LoVo (cell line): ENCODE measurements at regions not wholly inside any gene's neighbourhood (a gene's known extent, or its start where the extent isn't known, plus 50 kb on each side); places are given as distances from the start of the nearest gene placed in this dataset.
A peak's percentile ranks its signal among the peaks of the same experiment; 100 is the strongest.
"Not testable (repeated sequence)": the region's sequence is repeated elsewhere in the genome, so short reads cannot be mapped to it uniquely, and the experiment has no call there.

Experiments used
- DNase-seq: peaks from one replicate; pipeline ENCODE4 v3.0.0-alpha.2; 2016; ENCODE audit warnings: low spot score

DNA sequence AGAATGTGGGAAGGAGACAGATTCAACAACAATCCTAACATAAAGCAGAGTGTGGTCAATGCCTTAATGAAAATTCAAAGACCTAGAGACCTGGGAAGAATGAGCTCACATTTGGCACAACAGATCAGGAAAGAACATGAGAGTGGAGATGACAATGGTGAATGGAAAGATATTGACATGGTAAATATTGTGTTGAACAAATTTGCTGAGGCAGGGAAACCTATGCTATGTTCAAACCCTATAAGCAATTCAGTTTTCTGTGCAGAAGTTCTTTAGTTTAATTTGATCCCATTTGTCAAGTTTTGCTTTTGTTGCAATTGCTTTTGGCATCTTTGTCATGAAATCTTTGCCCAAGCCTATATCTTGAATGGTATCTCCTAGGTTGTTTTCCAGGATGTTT is 199.4 kb upstream of the LRRTM4 start:
- no peak for DNase-seq

DNA sequence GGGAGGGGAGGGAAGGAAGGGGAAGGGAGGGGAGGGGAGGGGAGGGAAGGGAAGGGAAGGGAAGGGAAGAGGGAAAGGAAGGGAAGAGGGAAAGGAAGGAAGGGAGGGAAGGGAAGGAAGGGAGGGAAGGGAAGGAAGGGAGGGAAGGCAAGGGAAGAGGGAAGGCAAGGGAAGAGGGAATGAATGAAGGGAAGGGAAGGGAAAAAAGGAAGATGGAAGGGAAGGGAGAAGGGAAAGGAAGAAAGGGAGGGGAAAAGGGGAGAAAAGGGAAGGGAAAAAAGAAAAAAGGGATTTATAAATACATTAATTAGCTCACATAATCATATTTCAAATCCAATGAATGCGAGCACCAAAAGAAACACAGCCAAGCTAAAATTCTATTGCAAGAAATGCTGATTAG is 202.9 kb upstream of the LRRTM4 start:
- no peak for DNase-seq

DNA sequence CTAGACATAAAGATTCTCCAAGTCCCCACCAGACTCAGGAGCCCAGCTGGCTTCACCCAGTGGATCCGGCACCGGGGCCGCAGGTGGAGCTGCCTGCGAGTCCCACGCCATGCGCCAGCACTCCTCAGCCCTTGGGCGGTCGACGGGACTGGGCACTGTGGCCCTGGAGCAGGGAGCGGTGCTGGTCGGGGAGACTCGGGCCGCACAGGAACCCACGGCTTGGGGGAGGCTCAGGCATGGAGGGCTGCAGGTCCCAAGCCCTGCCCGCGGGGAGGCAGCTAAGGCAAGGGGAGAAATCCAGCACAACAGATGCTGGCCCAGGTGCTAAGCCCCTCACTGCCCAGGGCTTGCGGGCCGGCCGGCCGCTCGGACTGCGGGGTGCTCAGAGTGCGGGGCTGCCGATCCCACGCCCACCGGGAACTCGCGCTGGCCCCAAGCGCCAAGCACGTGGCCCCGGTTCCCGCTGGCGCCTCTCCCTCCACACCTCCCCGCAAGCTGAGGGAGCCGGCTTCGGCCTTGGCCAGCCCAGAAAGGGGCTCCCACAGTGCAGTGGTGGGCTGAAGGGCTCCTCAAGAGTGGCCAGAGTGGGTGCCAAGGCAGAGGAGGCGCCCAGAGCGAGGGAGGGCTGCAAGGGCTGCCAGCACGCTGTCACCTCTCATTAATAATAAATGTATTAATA is 212.6 kb upstream of the LRRTM4 start:
- not testable (repeated sequence) for DNase-seq

DNA sequence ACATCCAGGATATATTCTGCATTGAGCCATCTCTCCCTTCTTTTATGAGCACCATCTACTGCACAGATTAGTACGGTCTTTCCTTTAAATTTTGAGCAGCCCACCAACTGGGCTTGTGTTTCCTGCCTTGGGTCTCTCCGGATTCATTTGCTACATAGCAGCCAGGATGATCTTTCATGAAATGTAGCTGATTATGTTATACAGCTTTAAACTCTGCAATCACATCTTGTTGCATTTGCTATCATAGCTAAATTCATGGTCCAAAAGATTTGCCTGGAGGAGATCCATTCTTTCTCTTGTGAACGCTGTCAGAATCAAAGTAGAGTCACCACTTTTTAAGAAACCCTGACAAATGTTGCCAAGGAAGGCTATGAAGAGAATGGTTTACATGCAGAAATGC is 215.1 kb upstream of the LRRTM4 start:
- DNase-seq = no peak

DNA sequence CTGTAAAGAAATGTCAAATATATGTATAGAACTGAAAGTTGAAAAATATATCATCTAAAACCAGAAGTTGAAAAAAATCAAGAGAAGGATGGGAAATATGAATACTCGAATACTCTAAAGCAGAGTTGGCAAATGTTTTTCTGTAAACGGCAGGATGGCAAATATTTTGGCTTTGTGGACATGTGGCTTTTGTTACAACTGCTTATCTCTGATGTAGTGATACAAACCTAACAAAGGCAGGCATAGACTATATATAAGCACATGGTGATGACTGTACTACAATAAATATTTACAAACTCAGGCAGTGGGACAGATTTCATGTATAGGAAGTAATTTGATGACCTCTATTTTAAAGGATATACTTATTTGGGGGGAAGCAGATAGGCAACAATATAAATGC is 224.6 kb upstream of the LRRTM4 start:
- no peak for DNase-seq

DNA sequence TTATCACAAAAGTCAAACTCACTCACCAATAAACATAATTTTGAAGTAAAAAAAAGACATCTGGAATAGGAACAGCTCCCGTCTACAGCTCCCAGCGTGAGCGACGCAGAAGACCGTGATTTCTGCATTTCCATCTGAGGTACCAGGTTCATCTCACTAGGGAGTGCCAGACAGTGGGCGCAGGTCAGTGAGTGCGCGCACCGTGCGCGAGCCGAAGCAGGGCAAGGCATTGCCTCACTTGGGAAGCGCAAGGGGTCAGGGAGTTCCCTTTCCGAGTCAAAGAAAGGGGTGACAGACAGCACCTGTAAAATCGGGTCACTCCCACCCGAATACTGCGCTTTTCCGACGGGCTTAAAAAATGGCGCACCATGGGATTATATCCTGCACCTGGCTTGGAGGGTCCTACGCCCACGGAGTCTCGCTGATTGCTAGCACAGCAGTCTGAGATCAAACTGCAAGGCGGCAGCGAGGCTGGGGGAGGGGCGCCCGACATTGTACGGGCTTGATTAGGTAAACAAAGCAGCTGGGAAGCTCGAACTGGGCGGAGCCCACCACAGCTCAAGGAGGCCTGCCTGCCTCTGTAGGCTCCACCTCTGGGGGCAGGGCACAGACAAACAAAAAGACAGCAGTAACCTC is 231.7 kb upstream of the LRRTM4 start:
- DNase-seq = not testable (repeated sequence)

DNA sequence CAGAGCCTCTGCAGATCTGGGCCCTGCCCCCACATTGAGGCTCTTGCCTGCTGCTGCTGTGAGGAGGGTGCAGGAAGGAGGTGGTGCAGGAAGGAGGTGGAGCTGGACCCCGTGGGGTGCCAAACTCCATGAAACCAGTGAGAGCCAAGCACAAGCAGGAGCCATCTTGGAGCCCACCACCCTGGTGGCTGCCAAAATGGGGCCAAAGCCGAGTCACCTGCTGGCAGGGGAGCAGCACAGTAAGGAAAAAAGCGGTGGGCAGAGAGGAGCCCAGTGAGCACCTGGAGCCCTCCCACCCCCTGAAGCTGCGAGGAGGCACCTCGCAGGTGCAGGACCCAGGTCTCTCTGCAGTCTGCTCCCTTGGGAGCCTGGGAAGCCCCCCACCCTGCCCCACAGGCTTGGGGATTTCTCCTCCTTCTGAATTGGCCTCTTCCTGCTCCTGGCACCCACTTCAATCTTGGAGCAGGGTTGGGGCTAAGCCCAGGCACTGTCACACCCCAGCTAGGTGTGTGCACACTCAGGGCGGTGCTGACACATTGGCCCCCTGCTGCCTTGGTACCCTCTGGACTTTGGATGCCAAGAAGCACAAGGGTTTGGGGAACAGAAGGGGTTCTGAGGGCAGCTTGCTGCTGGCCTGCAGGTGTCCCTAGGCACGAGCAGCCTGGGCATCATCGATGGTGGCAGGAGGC is 245.4 kb upstream of the LRRTM4 start:
- DNase-seq = no peak

DNA sequence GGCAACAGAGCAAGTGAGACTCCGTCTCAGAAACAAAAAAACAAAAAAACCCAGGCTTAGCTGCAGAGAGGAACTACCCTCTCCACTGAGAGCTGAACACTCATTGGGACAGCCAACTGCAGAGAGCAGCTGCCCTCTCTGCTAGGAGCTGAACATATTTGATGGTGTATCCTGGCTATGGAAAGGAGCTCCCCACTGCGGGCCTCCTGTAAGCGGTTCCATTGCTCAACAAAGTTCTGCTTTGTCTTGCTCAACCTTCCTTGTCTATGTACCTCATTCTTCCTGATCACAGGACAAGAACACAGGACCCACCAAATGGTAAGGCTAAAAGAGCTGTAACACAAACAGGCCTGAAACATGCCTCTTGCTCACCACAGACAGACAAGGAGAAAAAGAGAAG is 246.3 kb upstream of the LRRTM4 start:
- no peak for DNase-seq

DNA sequence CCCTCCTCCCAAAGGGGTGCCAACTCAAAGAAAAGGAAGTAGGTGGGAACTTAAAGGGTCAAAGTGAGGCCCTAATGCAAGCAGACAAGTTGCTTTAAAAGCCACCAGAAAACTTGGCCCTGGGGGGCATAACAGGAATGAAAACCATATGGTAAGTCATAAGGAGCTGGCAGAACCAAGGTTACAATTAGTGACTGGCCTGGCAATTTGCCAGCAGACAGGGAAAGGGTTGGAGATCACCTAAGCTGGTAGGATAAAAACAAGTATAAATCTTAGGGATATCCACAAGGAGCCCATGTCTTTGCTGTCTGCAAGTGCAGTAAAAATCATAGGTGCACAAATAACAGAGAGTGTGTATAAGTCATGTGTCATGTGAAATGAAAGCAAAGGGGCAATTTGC is 256.7 kb upstream of the LRRTM4 start:
- no peak for DNase-seq

DNA sequence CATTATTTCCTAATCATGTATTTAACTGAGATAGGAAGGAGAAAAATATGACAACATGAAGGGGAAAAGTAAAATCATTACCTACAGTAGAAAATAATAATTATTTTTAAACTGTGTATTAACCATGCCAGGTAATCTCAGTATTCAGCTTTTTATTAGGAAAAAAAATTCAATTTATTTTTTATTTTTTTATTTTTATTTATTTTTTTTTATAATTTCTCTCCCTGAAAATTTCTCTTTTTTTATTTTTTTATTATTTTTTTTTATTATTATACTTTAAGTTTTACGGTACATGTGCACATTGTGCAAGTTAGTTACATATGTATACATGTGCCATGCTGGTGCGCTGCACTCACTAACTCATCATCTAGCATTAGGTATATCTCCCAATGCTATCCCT is 271.3 kb upstream of the LRRTM4 start:
- not testable (repeated sequence) for DNase-seq

DNA sequence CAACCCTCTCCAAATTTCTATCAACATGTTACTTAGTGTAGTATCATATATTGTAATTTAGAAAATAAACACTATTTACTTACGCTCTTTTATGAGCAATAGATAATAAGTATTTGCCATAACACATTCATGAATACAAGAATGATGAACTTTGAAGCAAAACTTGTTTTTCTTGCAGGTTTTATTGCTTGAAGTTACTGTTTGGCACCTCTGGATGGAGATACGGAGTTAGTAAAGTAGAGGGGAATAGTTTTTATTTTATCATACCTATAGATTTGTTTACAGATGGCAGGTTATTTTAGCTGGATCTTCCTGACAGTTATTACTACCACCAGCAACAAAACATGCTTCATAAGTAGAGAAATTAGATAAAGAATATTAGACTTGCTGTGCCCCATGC is 274.2 kb upstream of the LRRTM4 start:
- DNase-seq = no peak

DNA sequence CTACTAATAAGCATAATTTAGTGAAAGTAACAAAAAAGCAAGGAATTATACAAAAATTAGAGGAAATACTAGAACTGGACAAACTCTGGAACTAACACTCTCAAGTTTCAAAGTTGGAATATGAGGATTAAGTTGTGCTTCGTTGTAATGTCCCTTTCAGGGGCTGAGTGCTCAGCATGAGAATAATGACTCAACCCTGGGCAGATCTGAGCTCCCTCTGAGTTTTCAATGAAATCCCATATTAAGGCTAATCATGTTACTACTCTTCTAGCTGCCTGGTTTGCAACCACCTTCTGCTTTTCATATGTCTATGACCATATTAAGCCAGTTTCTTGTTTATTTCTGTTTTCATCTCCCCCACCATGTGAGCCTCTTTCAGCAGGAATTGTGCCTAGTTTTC is 274.9 kb upstream of the LRRTM4 start:
- no peak for DNase-seq

DNA sequence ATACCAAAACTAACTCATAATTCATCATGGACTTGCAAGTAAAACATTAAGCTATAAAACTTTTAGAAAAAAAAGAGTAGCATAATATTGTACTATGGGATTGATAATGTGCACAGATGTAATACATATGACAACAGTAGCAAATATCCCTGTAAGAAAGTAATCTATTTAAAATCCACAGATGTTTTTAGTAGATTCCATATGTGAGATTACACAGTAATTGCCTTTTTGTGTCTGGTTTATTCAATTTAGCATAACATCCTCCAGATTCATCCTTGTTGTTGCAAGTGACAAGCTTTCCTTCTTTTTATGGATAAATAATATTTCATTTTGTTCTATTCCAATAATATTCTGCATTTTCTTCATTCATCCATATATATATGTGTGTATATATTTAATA is 278.2 kb upstream of the LRRTM4 start:
- no peak for DNase-seq

DNA sequence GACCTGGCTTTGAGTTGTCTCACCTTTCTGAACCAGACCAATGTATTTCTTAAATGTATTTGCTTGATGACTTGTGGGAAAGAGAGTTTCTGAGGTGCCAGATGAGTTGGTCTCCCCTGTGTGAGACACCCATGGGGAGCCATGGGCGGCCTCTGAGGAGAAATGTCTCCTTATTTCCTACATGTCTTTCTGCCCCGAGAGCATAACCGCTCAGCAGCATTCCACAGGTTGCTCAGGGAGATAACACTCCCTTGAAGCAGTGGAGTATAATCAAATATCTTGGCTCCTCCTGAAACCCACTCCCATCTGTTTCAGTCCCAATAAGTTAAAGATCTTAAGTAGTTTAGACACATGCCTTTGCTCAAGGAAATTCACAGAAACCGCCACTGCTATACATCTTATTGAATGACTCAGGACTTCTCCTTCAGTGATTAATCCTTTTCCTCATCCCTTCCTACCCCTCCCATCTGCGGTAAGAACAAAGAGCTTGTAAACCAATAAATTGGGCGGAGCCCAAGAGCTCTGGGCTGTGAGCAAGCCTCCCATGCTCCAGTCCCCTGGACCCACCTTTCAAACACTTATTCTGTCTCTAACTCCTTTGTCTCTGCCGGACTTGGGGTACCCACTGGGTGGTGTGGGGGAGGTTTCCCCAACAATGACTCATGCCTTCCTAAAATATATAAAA is 285.5 kb upstream of the LRRTM4 start:
- DNase-seq = peak; percentile 78

DNA sequence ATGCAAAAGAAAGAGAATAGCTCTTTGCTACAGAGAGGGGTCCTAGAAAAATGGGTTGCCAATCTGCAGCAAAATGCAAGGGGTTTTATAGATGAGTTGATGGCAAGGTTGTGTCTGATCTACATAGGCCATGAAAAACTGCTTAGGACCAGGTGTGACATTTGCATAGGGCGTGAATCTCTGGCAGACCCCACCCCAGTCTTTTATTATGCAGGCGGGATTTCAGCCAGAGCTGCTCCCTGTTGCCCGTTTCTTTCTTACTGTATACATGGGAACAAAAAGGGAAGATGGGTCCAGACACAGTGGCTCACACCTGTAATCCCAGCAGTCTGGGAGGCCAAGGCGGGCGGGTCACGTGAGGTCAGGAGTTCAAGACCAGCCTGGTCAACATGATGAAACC is 286.4 kb upstream of the LRRTM4 start:
- DNase-seq = no peak

DNA sequence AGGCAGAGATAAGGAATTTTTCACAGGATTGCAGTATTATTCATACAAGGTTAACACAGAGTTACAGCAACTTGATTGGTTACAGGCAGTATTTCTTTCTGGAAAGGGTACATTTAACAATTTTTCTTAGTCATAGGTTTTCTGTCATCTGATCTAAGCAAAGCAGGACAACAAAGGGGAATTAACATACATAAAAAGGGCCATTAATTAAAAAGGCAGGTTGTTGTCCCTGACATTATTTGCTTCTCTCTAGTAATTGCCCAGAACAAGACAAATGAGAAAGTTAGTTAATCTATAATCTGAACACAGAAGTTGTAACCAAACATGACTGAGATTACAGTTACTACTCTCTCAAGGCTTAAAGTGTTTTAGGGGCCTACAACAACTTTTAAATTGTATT is 291.4 kb upstream of the LRRTM4 start:
- DNase-seq = no peak

DNA sequence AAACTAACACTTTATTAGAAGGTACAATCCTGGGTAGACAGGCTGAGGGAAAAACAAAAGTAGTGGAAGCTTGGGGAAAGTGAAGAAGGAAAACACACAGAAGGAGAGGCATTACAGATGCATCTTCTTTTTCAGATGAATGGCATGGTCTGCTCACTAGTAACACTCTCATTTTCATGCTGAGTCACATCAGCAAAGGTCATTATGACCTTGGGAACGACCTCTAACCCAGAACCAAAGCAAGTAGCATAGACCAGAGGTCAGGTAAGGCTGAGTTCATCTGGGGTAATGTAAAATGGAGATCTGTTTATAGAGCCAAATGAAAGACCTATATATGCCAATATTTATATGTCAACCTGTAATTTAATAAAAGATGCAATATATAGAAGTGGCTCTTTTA is 294.4 kb upstream of the LRRTM4 start:
- no peak for DNase-seq

DNA sequence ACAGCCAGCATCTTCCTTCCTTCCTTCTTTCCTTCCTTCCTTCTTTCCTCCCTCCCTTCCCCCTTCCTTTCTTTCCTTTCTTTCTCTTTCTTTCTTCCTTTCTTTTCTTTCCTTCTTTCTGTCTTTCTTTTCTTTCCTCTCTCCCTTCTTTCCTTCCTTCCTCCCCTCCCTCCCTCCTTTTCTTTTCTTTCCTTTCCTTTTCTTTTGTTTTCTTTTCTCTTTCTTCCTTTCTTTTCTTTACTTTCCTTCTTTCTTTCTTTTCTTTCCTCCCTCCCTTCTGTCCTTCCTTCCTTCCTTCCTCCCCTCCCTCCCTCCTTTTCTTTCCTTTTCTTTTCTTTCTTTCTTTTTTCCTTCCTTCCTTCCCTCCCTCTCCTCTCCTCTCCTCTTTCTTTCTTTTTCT is 296.0 kb upstream of the LRRTM4 start:
- no peak for DNase-seq

DNA sequence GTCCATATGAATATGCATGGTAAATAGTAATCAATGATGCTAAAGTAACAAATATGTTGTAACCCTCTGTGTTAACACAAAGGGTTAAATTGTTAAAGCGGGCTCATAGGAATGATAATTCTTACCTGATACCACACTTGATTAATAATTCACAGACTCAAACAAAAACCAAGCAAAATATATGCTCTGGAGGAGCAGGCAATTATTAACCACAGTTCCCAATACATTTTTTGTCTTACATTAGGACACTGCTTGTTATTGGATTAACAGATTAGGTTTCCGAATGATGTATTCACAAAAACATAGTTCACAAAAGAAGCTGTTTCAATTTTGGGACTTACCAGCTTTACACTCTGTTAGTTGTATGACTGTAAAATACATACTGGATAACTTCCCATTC is 300.9 kb upstream of the LRRTM4 start:
- no peak for DNase-seq

DNA sequence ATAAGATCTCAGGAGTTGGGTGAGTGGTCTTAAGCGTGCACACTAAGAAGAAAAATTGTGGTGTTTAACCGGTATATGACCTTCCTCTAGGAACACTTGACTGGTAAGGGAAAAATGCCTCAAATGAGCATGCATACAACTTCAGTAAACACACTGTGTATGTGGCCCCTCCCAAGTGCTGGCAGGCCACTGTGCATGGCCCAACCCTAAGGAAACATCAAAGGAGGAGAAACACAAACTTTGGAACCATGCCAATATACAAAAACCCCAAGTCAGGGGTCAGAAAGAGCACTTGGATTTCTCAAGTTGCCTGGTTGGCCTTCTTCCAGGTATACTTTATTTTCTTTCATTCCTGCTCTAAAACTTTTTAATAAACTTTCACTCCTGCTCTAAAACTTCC is 308.9 kb upstream of the LRRTM4 start:
- peak; percentile 34 for DNase-seq

DNA sequence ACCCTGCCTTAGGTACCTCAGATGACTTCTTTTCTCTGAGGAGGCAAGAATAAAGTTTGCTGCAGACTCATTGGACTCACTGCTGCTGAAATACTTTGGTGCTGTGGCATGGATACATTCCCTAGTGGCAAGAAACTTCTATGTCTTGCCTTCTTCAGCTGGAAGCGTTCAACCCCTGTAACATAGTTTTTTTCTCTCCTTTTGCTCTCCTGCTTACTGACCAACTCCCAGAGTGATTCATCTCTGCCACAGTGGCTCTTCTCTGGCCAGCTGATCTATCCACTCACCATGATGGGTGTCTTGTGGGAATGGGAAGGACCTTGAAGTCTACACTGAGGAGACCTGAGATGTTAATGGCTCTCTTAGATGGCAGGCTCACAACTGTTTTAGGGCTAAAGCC is 309.3 kb upstream of the LRRTM4 start:
- DNase-seq = peak; percentile 24

DNA sequence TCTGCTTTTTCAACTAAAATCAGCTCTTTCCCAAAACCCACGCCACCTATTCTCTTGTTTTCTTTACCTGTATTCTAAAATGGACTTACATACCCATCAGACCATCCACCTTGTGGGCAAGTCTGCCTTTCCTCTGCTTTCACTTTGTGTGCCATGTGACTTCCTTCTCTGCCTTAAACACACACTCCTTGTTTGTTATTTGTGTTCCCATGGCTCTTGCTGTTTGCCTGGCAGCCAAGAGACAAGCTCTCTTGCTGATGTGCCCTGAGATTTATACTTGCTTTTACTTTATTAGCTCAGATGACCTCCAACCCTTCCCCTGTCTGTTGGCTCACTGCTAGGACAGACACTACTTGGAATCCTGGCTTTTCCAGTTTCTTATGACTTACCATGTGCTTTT is 309.7 kb upstream of the LRRTM4 start:
- no peak for DNase-seq

DNA sequence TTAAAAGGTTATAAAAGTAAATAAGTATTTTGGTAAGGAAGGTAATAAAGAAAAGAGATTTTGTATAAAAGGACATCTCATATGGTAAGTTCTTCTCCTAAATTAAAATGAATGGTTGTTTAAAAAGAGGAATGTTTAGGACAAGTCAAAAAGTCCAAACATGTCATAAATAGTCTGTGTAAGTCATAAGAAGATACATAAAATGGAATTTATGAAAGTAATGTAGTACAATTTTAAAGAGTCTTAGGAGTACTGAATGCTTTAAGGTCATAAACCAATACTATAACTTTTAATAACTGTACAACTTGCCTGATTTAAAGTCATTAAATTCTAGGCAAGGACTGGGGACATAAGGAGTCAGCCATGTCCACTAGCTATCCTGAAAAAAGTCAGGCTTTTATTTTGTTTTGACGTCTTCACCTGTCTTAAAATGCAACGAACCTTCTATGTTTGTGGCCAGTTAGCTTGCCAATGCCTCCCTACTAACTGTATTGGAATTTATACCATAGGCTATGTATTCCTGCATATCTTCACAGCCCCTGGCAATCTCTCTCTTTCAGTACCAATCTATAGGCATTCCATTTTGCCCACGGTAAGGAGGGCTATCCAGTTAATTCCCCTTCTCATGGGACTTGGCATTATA is 312.3 kb upstream of the LRRTM4 start:
- no peak for DNase-seq
